WTC11 (cell line): ENCODE measurements at regions not wholly inside any gene's neighbourhood (a gene's known extent, or its start where the extent isn't known, plus 50 kb on each side); places are given as distances from the start of the nearest gene placed in this dataset.

Source experiments
- ATAC-seq: fragments of 200-7000 bp; cut with Tn5 transposase; 2 replicates; pipeline ENCODE4 v1.10.0; 2021; ENCODE audit warnings: mild to moderate bottlenecking, moderate library complexity
- CTCF ChIA-PET: fragments of 300-600 bp; sonication (Branson Sonifier 250); formaldehyde crosslinking; loops from one replicate; lab custom pipeline; 2021; ENCODE audit warnings: antibody characterized with exemption; lab: Charles Lee
- POLR2A ChIA-PET: fragments of 350-600 bp; sonication (Branson Sonifier 250); formaldehyde crosslinking; loops from one replicate; lab custom pipeline; 2021; ENCODE audit warnings: antibody characterized with exemption; lab: Charles Lee
- DNase-seq: peaks from one replicate; pipeline ENCODE4 v3.0.0; 2021; ENCODE audit warnings: low spot score
- H3K27ac Mint-ChIP-seq: 2 replicates; pipeline ENCODE4 v1.8.0; 2021; ENCODE audit warnings: mixed read lengths
- H3K27me3 Mint-ChIP-seq: 2 replicates; pipeline ENCODE4 v1.8.0; 2021; ENCODE audit warnings: low read depth, mild to moderate bottlenecking, moderate library complexity, mixed read lengths
- H3K36me3 Mint-ChIP-seq: 2 replicates; pipeline ENCODE4 v1.8.0; 2021; ENCODE audit warnings: mixed read lengths
- H3K4me1 Mint-ChIP-seq: 2 replicates; pipeline ENCODE4 v1.8.0; 2022; ENCODE audit warnings: mixed read lengths
- H3K4me3 Mint-ChIP-seq: 2 replicates; pipeline ENCODE4 v1.8.0; 2021; ENCODE audit warnings: mild to moderate bottlenecking, moderate library complexity, mixed read lengths
- H3K9me3 Mint-ChIP-seq: 2 replicates; pipeline ENCODE4 v1.8.0; 2021; ENCODE audit warnings: mixed read lengths
- ELF4 ChIP-seq: sonication (generic); formaldehyde crosslinking; IDR thresholded peaks from 2 replicates; pipeline ENCODE4 v1.8.1; 2022; ENCODE audit warnings: low read depth, mild to moderate bottlenecking, moderate library complexity, missing genetic modification reagents
- ESRRA ChIP-seq: sonication (generic); formaldehyde crosslinking; IDR thresholded peaks from 2 replicates; pipeline ENCODE4 v1.8.1; 2022; ENCODE audit warnings: mild to moderate bottlenecking, missing genetic modification reagents, borderline replicate concordance
- ETV6 ChIP-seq: sonication (generic); formaldehyde crosslinking; IDR thresholded peaks from 2 replicates; pipeline ENCODE4 v1.8.1; 2022; ENCODE audit warnings: mild to moderate bottlenecking, missing genetic modification reagents
- FOXP1 ChIP-seq: sonication (generic); formaldehyde crosslinking; IDR thresholded peaks from 2 replicates; pipeline ENCODE4 v1.8.0; 2022; ENCODE audit warnings: missing genetic modification reagents, mild to moderate bottlenecking, moderate library complexity, borderline replicate concordance
- GTF2I ChIP-seq: fragments of 250-450 bp; sonication (Bioruptor Pico); conservative IDR thresholded peaks from 2 replicates; pipeline ENCODE4 v1.4.0; 2021; ENCODE audit warnings: mild to moderate bottlenecking
- HMGA2 ChIP-seq: fragments of 250-450 bp; sonication (Bioruptor Pico); IDR thresholded peaks from 2 replicates; pipeline ENCODE4 v1.4.0; 2021; ENCODE audit warnings: mild to moderate bottlenecking, moderate library complexity
- KAT7 ChIP-seq: sonication (generic); formaldehyde crosslinking; IDR thresholded peaks from 2 replicates; pipeline ENCODE4 v1.8.1; 2023; ENCODE audit warnings: missing genetic modification reagents, mild to moderate bottlenecking, borderline replicate concordance
- NFYB ChIP-seq: sonication (generic); formaldehyde crosslinking; conservative IDR thresholded peaks from 2 replicates; pipeline ENCODE4 v1.8.0; 2022; ENCODE audit warnings: low read depth, missing genetic modification reagents
- SP1 ChIP-seq: sonication (generic); formaldehyde crosslinking; conservative IDR thresholded peaks from 2 replicates; pipeline ENCODE4 v1.8.1; 2022; ENCODE audit warnings: missing genetic modification reagents
- TEAD4 ChIP-seq: sonication (generic); formaldehyde crosslinking; IDR thresholded peaks from 2 replicates; pipeline ENCODE4 v1.8.0; 2022; ENCODE audit warnings: mild to moderate bottlenecking, missing genetic modification reagents
- ZNF121 ChIP-seq: sonication (generic); formaldehyde crosslinking; IDR thresholded peaks from 2 replicates; pipeline ENCODE4 v1.8.0; 2023; ENCODE audit warnings: missing genetic modification reagents
- ZNF396 ChIP-seq: fragments of 250-450 bp; sonication (Bioruptor Pico); IDR thresholded peaks from 2 replicates; pipeline ENCODE4 v1.8.0; 2021; ENCODE audit warnings: mild to moderate bottlenecking, moderate library complexity, borderline replicate concordance
- ZNF416 ChIP-seq: fragments of 250-450 bp; sonication (Bioruptor Pico); IDR thresholded peaks from 2 replicates; pipeline ENCODE4 v1.9.0; 2021; ENCODE audit warnings: mild to moderate bottlenecking, inconsistent platforms
- TF ChIP-seq, protein P1 (sequence below): fragments of 250-450 bp; sonication (Bioruptor Pico); IDR thresholded peaks from 2 replicates; pipeline ENCODE4 v1.8.0; 2021; ENCODE audit warnings: mild to moderate bottlenecking
- TF ChIP-seq, protein P2 (sequence below): sonication (generic); formaldehyde crosslinking; IDR thresholded peaks from 2 replicates; pipeline ENCODE4 v1.8.1; 2023; ENCODE audit warnings: mild to moderate bottlenecking, missing genetic modification reagents
- TF ChIP-seq, protein P3 (sequence below): fragments of 200-600 bp; IDR thresholded peaks from 2 replicates; pipeline ENCODE4 v1.8.0; 2022; ENCODE audit warnings: antibody characterized with exemption
- TF ChIP-seq, protein P4 (sequence below): sonication (generic); formaldehyde crosslinking; IDR thresholded peaks from 2 replicates; pipeline ENCODE4 v1.8.0; 2023; ENCODE audit warnings: missing genetic modification reagents
- TF ChIP-seq, protein P5 (sequence below): sonication (generic); formaldehyde crosslinking; IDR thresholded peaks from 2 replicates; pipeline ENCODE4 v1.8.0; 2023; ENCODE audit warnings: missing genetic modification reagents, mild to moderate bottlenecking, borderline replicate concordance

DNA sequence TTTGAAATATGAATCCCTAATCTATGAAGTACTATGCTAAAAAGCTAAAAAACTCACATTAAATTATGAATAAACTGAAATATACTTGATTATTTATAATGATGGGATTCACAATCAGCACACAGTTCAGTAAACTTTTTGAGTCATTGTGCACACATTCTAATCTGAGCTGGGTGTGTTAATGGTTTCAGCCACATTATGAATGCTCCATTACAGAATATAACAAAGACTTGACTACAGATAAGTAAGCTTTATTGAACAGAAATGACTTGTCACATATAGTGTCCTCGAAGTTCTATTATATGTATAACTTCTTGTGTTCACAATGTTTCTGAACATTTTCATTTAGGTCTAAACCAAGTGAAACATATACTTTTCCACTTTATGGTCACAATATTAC is 1649.9 kb upstream of the IGFBP7 start:
- Mint-ChIP-seq H3K36me3 (no peaks in the 10 kb centered on the region), H3K4me1 (0 out of 2 replicates have a peak, but pooled peaks cover 4% of the 10 kb centered on the region), H3K4me3 (no peak overlapping the region), H3K9me3 (no peaks in the 10 kb centered on the region), H3K27me3 (no peaks in the 10 kb centered on the region), H3K27ac (no peak overlapping the region)
- ATAC-seq (no peak), DNase-seq (no peak)
- TF ChIP-seq NFYB (no peak), SP1 (CRISPR knock-in tag) (no peak), TEAD4 (no peak), ELF4 (CRISPR knock-in tag) (no peak)
- TF ChIP-seq, protein P1, sequence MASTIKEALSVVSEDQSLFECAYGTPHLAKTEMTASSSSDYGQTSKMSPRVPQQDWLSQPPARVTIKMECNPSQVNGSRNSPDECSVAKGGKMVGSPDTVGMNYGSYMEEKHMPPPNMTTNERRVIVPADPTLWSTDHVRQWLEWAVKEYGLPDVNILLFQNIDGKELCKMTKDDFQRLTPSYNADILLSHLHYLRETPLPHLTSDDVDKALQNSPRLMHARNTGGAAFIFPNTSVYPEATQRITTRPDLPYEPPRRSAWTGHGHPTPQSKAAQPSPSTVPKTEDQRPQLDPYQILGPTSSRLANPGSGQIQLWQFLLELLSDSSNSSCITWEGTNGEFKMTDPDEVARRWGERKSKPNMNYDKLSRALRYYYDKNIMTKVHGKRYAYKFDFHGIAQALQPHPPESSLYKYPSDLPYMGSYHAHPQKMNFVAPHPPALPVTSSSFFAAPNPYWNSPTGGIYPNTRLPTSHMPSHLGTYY (CRISPR knock-in tag): no peak
- ChIA-PET POLR2A (no interaction called here), CTCF (no interaction called here)

DNA sequence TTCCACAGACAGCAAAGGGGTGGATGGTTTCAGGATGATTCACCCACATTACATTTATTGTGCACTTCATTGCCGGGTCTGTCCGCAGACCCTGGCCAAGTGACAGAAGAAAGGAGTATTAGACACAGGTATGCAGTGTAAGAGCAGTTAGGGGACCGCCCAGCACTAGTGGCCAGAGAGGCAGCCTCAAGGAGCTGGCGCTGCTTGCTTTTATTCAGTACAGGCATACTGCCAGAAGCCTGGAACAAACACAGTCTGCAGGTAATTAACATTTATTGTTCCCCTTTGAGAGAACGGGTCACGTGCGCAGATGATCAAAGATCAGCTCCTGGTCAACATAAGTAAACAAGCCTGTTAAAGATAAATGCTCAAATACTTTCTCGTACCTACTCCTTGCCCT is 1639.0 kb upstream of the IGFBP7 start:
- Mint-ChIP-seq H3K27ac (no peak overlapping the region), H3K27me3 (no peaks in the 10 kb centered on the region), H3K4me1 (no peaks in the 10 kb centered on the region), H3K4me3 (no peak overlapping the region), H3K36me3 (peaks cover 2% of the 10 kb centered on the region; the same call in 1 of the 2 replicates), H3K9me3 (peaks cover 8% of the 10 kb centered on the region; the same call in 1 of the 2 replicates)
- ChIA-PET CTCF (no interaction called here), POLR2A (no interaction called here)
- TF ChIP-seq NFYB (no peak), KAT7 (CRISPR knock-in tag) (no peak)
- TF ChIP-seq, protein P2, sequence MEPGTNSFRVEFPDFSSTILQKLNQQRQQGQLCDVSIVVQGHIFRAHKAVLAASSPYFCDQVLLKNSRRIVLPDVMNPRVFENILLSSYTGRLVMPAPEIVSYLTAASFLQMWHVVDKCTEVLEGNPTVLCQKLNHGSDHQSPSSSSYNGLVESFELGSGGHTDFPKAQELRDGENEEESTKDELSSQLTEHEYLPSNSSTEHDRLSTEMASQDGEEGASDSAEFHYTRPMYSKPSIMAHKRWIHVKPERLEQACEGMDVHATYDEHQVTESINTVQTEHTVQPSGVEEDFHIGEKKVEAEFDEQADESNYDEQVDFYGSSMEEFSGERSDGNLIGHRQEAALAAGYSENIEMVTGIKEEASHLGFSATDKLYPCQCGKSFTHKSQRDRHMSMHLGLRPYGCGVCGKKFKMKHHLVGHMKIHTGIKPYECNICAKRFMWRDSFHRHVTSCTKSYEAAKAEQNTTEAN: no peak
- DNase-seq: no peak
- ATAC-seq: no peak

DNA sequence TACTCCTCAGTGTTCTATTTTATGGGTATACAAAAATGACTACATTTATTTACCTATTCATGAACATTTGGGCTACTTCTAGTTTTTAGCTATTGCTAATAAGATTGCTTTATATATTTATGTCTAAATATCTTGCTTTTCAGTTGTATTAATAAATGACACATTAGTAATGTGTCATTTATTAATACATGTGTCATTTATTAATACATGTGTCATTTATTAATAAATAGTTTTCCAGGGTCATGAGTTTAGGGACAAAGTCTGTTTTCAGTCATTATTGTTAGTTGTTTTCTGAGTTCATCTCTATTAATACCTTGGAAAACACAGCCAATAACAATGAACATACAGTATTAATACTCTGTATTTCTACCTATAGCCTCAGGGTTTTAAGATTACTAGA is 1630.7 kb upstream of the IGFBP7 start:
- Mint-ChIP-seq H3K4me1 (peaks cover 11% of the 10 kb centered on the region), H3K27me3 (no peaks in the 10 kb centered on the region), H3K4me3 (no peak overlapping the region), H3K36me3 (peaks cover 19% of the 10 kb centered on the region), H3K27ac (no peak overlapping the region), H3K9me3 (peaks cover 20% of the 10 kb centered on the region)
- ATAC-seq (no peak), DNase-seq (no peak)
- no peak for TF ChIP-seq ESRRA
- no peak for TF ChIP-seq ZNF396 (CRISPR knock-in tag)
- TF ChIP-seq, protein P3, sequence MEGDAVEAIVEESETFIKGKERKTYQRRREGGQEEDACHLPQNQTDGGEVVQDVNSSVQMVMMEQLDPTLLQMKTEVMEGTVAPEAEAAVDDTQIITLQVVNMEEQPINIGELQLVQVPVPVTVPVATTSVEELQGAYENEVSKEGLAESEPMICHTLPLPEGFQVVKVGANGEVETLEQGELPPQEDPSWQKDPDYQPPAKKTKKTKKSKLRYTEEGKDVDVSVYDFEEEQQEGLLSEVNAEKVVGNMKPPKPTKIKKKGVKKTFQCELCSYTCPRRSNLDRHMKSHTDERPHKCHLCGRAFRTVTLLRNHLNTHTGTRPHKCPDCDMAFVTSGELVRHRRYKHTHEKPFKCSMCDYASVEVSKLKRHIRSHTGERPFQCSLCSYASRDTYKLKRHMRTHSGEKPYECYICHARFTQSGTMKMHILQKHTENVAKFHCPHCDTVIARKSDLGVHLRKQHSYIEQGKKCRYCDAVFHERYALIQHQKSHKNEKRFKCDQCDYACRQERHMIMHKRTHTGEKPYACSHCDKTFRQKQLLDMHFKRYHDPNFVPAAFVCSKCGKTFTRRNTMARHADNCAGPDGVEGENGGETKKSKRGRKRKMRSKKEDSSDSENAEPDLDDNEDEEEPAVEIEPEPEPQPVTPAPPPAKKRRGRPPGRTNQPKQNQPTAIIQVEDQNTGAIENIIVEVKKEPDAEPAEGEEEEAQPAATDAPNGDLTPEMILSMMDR: no peak
- no peak for TF ChIP-seq GTF2I
- TF ChIP-seq, protein P4, sequence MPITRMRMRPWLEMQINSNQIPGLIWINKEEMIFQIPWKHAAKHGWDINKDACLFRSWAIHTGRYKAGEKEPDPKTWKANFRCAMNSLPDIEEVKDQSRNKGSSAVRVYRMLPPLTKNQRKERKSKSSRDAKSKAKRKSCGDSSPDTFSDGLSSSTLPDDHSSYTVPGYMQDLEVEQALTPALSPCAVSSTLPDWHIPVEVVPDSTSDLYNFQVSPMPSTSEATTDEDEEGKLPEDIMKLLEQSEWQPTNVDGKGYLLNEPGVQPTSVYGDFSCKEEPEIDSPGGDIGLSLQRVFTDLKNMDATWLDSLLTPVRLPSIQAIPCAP (CRISPR knock-in tag): no peak
- TF ChIP-seq ZNF121 (CRISPR knock-in tag): no peak
- TF ChIP-seq HMGA2 (CRISPR knock-in tag): no peak
- no peak for TF ChIP-seq ZNF416 (CRISPR knock-in tag)
- TF ChIP-seq FOXP1 (CRISPR knock-in tag): no peak
- TF ChIP-seq, protein P5, sequence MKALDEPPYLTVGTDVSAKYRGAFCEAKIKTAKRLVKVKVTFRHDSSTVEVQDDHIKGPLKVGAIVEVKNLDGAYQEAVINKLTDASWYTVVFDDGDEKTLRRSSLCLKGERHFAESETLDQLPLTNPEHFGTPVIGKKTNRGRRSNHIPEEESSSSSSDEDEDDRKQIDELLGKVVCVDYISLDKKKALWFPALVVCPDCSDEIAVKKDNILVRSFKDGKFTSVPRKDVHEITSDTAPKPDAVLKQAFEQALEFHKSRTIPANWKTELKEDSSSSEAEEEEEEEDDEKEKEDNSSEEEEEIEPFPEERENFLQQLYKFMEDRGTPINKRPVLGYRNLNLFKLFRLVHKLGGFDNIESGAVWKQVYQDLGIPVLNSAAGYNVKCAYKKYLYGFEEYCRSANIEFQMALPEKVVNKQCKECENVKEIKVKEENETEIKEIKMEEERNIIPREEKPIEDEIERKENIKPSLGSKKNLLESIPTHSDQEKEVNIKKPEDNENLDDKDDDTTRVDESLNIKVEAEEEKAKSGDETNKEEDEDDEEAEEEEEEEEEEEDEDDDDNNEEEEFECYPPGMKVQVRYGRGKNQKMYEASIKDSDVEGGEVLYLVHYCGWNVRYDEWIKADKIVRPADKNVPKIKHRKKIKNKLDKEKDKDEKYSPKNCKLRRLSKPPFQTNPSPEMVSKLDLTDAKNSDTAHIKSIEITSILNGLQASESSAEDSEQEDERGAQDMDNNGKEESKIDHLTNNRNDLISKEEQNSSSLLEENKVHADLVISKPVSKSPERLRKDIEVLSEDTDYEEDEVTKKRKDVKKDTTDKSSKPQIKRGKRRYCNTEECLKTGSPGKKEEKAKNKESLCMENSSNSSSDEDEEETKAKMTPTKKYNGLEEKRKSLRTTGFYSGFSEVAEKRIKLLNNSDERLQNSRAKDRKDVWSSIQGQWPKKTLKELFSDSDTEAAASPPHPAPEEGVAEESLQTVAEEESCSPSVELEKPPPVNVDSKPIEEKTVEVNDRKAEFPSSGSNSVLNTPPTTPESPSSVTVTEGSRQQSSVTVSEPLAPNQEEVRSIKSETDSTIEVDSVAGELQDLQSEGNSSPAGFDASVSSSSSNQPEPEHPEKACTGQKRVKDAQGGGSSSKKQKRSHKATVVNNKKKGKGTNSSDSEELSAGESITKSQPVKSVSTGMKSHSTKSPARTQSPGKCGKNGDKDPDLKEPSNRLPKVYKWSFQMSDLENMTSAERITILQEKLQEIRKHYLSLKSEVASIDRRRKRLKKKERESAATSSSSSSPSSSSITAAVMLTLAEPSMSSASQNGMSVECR (CRISPR knock-in tag): no peak
- TF ChIP-seq ETV6 (CRISPR knock-in tag): no peak
- CTCF ChIA-PET: no interaction called here
- POLR2A ChIA-PET: no interaction called here
